Myocyte (in vitro differentiated cells): ENCODE measurements at regions not wholly inside any gene's neighbourhood (a gene's known extent, or its start where the extent isn't known, plus 50 kb on each side); places are given as distances from the start of the nearest gene placed in this dataset.
A peak's percentile ranks its signal among the peaks of the same experiment; 100 is the strongest.

Experiments used
- DNase-seq: peaks from one replicate; pipeline ENCODE4 v3.0.0-alpha.2; 2012; ENCODE audit warnings: low read depth

DNA sequence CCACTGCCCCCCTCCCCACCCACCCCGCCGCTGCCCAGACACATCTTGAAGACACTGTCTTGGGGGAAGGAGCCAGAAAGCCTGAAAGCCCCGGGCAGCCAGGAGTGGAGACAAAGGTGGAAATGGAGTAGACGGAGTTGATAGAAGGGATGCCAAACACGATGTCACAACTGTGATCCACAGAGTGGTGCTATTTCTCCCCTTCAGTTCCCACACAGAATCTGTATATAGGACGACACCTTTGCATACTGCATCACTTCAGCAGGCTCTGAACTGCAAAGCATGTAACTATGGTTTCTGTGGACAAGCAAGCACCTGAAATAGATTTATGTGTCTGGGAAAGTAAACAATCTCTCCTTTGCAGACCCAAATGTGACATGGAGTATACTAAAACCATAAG lies 56.4 kb upstream of the F13A1 start:
- DNase-seq: no peak

DNA sequence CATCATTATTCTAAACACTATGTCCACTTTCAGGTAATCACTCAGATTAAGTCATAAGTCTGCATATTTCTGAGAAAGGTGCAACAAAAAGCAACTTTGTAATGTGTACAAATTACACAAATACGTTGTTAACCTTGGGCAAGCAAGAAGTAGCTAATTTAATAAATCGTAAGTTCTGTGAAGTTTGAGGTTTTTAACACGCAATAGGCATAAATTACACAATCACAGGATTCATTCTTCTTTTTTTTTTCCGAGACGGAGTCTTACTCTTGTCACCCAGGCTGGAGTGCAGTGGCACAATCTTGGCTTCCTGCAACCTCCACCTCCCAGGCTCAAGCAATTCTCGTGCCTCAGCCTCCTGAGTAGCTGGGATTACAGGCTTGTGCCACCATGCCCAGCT lies 57.2 kb upstream of the F13A1 start:
- no peak for DNase-seq

DNA sequence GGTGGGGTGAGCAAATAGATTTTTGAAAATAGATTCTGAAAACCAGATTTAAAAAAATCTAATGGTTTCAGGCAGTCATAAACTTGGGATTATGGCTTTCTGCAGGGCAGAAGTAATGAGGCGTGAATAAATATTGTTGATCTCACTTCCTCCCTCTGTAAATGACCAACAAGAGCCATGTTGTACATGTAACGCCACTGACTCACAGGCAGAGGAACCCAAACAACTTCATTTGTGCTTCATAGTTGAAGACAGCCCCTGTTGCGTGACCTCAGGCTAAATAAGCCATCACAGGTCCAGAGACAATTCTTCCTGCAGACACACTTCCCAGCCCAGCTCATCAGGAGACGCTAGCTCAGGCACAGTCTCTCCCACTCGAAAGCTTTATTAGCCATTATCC lies 59.1 kb upstream of the F13A1 start:
- DNase-seq: no peak

DNA sequence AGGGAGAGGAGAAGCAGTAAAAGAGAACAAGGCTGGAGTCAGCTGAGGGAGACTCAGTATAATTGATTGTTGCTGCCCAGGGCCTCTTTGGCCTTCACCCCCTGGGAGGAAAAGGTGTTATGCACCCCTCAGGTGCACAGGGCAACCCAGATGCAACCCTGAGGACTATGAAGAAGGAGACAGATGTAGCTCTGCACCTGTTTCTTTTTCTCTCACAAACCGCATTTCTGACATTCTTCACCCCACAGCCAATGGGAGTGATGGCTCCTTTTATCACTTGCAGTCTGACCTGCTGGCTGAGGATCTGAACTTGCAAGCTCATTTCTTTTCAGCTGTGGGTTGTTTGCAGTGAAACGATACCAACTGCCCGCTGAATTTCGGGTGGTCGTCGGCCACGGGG lies 64.1 kb upstream of the F13A1 start:
- DNase-seq: no peak

DNA sequence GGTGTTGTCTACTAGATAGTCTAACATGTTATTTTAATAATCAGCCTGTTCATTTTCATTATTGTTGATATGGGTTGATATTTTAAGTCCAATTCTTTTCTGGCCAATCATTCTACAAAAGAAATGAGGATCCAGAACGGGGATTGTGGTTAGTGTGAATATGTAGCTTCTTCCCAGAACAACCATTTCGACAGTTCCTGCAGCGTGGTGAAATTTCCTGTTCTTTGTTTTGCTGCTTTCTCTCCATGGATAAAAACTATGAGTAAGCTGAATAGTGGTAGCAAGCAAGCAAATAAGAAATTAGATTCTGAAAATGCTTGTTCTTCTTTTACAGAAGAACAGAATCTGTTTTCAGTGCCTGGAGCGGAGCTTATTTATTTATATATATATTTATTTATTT lies 65.5 kb upstream of the F13A1 start:
- no peak for DNase-seq

DNA sequence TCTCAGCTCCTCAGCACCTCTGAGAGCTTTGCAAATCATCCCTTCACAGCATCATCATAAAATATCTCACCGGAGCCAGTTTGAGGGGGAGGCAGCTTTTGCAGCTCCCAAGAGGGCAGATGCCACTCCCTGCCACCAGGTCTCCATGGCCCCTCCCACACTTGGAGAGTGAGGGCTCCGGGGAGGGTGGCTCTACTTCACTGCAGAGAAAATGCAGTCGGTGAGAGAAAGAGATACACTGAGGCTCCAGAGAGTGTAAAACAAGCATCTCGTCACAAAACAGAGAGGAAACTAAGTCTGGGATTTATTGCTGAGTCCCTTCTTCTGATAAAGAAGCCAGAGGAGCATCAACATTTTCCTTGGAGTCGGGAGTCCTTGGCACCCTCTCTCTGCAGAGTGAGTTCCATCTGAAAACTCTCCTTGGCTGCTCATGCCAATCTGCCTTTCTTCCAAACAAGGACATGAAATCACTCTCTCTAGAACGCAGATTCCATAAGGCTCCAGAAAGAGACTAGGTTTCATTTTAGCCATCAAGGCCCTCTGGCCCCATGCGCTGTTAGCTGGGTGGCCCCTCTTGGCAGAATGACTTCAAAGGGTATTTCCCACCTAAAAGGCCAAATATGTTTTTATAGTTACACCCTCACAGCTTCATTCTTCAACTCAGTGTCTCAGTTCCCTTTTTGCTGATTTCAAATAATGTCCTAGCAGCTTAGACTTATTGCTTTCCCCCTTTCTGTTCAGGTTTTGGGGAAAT lies 70.6 kb upstream of the F13A1 start:
- DNase-seq: no peak

DNA sequence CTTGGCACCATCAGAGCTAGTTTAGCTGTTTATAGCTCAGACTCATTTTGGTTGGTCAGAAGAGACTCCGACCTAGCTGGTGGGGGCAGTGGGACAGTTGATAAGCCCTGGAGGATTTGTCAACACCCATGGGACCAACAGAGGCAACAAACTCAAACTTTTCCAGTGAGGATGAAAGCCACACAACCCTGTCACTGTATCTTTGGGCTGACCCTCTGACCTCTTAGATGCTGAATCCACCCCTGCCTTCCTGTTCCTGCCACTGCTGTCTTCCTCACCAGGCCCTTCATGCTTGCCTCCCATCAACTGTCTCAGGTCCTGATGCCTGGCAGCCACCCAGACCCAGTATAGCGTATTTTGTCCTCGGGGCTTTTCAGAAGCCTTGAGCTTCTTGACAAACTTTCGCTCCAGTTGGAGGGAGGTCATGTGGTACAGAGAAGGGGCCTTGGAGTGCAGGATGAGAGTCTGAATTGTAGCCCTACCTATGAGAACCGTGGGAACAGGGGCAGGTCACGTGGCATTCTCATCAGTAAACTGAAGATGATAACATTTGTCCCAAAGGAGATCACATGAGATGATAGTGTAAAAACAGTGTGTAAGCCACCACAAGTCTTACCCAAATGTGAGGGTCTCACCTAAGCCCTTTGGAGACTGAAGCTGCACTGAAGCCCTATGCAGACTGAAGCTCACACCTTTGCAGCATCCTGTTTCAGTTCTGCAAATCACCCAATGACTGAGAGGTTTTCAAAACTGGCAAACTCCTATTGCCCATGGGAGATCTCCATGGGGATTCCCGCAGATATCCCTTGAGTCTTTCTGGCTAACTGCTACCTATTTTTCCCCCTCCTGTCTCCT lies 72.0 kb upstream of the F13A1 start:
- no peak for DNase-seq

DNA sequence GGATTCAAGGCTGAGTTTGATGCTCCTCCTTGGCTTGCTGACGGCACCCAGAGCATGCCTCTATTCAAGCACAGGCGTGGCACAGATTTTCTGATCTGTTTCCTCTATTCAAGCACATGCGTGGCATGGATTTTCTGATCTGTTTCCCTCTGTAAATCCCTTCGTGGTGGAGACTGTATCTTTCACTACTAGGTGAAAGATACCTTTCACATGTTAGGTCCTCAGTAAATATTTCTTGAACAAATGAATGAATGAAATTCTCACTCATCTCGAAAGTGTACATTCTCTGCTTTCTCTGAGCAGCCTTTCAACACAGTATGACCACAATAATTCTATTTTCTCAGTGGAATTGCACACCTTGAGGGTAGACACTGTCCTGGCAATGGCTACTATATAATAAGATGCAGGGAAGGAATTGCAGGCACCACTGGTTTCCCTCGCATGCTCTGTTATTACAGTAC lies 72.6 kb upstream of the F13A1 start:
- DNase-seq: no peak

DNA sequence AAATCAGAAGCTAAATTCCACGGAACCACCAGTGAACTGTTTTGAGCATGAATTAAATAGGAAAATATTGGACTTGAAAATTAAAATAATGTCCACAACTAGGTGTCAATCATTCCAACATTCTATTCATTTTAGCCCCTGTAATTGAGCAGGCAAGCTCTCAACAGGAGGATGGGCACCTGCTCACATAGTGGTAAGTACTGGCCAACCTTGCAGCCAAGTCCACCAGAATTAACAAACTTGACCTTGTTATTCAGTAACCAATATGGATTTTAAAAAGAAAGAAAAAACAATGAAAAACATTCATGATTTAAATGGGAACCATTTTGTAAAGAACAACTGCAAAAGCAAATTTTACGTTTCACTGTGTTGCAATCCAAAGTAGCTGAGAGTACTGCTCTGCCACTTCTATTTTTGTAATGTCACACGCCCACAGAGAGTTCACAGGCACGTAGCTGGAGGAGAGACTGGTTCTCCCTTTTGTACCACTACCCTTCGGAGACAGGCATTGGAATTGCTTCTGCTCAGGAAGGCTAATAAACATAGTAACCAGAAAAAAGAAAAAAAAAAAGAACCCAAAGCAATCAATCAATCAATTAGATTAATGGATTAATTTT lies 75.2 kb upstream of the F13A1 start:
- DNase-seq: peak; percentile 32

DNA sequence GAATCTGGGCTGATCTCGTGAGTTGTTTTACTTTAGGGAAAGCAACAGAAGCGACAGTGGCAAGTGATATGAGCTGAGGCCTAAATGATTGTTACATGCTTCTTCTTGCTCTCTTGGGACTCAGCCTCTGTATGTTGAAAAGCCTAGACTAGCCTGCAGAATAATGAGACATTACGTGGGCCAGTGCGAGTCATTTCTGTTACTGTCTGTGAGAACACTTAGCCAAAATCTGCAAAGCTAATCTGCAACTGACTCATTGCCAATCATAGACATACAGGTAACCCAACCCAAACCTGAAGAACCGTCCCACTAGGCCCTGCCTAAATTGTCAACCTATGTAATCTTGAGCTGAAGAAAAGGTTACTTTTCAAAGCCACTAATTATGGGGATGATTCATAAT lies 77.4 kb upstream of the F13A1 start:
- DNase-seq: no peak

DNA sequence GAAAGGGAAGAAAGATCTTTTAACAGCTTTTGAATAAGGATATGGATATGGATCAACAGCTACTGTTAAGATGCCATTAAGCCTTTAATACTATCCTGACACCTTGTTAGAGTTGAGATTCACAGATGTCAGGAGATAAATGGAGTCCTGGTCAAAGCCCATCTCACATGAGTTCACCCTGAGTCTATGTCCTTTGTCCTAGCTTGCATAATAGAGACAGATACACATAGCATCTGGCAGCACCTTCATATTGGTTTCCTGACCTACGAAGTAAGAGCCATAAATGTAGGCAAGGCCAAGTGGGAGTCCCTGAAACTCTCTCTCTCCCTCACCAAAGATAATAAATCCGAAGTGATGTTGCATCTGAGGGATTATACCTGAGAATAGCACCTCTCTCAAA lies 79.1 kb upstream of the F13A1 start:
- no peak for DNase-seq

DNA sequence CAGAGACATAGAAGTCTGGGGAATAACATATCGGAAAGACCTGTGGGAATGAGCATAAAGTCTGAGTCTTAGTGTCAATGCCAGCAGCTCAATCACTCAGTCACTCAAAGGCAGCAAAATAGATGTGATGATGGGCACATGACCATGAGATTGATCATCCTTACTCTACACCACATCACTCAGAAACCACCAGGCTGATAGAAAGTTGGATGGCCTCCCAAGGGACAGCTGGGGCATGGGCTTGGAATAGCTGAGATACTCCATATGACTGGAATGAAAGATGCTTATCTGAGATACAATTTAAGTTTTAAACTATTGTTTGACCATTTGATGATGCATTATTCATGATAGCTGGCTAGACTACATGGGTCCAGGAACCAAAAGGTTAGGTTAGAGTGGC lies 80.9 kb upstream of the F13A1 start:
- peak; percentile 71 for DNase-seq

DNA sequence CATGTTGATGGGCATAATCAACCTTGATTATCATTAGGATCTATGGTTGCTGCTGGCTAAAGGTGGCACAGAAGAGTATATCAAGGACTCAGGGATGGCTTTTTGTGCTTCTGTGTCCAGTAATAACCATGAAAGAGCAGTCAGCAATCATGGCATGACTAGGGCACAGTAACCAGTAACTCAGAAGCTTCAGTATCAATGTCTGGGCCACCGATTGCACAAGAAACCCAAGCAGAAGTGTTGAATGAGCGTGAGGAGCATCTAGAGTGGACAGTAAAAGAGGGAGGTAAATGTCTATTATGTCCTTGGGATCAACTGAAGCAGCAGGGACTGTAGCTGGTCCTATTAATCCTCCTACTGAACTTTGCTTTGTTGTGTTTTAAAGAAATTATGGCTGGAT lies 81.5 kb upstream of the F13A1 start:
- DNase-seq: no peak

DNA sequence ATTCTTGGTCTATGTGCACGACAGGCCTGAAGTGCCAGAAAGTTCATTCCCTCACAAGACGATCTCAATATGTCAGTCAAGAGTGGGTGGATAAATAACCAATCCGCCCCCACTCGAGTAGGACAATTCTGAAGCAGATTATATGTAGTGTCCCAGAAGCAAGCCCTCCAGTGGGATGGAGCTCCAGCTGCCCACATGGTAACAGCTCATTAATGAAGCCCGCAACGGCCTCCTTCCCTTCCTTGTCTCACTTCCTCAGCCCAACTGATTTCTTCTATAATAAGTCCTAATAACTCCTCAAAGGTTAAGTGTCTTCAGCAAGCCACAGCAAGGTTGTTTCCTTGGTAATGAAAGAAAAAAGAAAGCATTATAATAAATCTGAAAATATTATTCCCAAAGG lies 82.1 kb upstream of the F13A1 start:
- no peak for DNase-seq

DNA sequence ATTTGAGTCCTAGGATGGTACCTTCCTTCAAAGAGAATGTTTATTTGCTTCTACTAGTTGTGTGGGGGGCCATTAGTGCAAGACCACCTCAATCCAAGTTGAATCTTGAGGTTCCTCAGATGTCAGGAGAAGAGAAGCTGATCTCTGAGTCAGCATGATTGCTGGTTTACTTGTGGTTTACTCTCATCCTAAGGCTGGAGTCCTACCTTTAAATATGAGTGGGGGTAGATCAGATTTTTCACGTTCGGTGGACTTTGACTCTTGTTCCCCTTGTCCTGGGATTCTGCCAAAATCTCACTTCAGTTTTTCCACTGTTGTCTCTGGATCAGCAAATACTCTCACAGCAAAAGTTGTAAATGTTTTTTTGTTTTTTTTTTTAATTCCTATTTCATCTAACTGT lies 84.6 kb upstream of the F13A1 start:
- no peak for DNase-seq

DNA sequence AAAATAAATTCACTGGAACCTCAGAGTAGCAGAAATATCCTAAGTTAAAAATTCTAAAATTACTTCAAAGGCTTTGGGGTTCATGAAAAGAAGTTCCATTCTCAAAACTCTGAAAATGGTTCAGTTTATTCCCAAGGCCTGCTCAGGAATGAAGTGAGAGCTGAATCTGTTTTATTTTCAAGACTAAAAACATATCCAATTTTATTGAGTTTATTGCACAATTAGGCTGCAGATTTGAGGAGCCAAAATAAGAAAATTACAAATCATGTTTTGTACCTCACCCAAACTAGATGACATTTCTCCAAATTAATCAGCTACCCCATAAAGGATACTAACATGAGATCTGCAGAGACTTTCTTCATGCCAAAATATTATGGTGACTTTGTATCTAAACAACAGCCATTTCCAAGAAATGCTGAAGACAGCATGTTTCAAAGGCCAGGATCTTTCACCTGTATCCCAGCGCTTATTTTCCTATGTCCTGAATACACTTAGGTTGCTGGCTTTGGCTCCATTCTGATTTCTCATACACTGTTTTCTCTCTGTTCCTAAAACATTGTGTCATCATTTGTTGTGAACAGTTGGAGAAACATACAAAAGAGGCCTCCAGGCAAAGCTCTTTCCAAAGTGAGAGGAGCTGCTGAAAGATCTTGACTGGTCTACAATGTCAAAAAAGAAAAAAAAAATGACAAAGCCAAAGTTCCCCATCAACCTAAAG lies 85.7 kb upstream of the F13A1 start:
- DNase-seq: no peak

DNA sequence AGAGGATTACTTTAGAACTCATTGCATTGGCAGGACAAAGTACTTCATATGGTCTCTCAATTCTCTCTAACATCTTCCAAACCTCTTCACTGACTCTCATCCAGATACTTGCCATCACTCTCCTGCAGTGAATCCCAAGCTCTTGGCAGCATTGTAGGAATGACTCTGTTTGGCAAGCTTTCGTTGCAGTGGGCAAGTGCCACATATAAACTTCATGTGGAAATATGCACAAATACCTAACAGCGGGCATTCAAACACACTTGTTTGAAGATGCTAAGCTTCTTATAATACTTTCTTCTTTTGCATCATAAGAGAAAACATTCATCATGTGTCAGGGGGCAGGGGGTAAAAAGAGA lies 86.2 kb upstream of the F13A1 start:
- DNase-seq: no peak

DNA sequence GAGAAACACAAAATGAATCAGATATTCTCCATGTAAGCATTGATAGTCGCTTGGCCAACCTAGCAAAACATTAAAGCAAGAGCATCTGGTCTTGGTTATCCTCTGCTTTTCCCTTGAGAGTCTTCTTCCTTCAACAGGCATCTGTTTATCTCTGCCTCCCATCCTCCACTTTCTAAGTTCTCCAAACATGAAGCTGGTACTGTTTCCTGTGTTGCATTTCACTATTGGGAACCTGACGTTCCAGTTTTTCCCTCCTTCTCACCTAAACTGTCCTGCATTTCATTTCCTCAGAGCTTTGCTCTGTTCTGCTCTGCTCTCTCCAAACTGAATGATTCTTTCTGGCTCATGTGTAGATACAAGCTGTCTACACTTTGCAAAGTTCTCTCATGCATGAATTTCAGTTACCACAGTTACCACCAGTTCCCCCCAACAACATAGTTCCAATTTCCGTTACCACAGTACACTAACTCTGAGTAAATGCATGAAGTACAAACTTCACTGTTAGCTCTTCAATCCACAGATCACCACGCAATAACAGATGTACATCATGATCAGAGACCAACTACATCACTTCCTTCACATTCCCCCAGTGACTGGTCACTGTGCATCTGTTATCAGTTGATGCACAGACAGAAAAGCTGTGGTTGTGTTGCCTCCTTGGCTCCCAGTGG lies 86.7 kb upstream of the F13A1 start:
- no peak for DNase-seq

DNA sequence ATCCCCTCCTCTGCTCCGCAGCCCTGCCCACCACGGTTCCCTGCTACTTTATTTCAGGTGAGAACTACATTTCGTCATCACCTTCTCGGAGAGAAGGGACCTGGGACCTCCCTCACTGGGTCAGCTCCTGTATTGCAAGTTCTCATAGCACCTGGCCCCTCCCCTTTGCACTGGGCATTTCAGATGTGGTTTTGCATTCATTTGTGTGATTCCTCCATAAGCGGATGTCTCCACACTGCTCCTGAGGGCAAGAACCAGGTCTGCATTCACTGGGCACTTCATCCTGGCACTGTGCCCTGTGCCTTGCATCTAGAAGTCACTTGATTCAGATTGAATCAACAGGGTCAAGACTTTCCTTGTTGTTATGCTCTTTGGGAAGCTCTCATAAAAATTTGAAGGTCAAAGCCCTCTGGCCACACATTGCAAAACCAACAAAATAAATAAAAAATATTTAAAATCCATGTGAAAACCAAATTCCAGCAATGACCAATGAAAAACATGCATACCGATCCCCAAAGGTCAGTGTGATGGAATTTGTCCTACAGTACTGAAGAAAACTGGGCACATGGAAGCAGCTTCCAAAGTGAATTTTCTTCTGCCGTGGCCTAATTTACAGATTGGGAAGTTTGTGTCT lies 89.1 kb upstream of the F13A1 start:
- no peak for DNase-seq

DNA sequence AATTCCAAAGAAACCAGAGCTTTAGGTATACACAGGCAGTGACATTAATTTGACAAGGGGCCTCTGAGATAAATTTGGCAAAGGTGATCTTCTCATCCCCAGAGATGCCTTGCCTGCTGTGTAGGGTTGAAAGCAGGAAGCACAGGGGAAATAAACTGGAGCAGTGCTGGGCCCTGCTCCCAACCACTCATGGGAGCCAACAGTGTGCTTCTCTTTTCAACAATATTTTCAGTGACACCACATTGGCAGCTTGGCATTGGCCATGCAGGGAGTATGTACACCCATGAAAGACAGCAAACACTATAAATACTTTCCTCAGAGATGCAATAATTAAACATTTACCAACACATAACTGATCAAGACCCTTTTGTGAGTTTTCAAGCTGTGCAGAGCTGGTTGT lies 90.7 kb upstream of the F13A1 start:
- no peak for DNase-seq

DNA sequence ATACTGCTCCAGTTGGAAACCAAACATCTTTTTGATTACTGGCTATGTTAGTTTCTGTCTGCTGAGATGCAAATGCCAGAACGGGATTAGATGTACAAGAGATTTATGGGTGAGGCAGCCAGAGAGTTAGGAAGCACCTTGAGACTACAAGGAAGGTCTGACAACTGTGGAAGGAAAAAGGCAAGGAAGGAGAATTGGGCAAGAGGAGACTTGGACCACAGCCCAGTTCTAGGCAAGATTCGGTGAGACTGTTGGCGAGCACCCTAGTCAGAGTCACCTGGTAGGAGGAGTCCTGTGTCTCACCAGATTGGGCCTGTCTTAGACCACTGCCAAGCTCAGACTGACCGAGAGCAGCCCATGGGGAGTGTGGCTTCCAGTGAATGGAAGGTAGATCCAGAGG lies 91.8 kb upstream of the F13A1 start:
- DNase-seq: no peak
